ENCODE measurements at regions not wholly inside any gene's neighbourhood (a gene's known extent, or its start where the extent isn't known, plus 50 kb on each side); places are given as distances from the start of the nearest gene placed in this dataset.

DNA sequence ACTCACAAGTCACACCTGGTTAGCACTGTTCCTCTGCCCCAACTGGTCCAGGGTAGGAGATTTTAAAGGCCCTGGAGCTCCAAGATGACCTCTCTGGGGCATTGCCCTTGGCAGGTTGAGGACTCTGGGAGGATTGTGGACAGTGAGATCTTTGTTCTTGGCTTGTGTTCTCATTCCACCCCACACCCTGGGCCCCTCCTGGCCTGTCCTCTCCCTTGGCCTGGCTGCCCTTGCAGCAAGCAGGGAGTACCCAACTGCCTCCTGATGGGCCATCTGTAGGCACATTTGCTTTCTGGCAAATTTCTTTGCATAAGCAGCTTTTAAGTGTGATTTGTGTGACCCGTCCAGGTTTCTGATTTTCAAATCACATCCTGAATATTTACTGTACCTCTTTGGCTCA, 239.6 kb downstream of the UTP18 start:
- ATAC-seq (no peak), DNase-seq (no peak)
- intact Hi-C loops (cut with micrococcal nuclease), result no loop called here
- H3K4me1 Mint-ChIP-seq (ENCODE audit: low read depth), result no peaks in the 10 kb centered on the region
- TF ChIP-seq, protein P1, sequence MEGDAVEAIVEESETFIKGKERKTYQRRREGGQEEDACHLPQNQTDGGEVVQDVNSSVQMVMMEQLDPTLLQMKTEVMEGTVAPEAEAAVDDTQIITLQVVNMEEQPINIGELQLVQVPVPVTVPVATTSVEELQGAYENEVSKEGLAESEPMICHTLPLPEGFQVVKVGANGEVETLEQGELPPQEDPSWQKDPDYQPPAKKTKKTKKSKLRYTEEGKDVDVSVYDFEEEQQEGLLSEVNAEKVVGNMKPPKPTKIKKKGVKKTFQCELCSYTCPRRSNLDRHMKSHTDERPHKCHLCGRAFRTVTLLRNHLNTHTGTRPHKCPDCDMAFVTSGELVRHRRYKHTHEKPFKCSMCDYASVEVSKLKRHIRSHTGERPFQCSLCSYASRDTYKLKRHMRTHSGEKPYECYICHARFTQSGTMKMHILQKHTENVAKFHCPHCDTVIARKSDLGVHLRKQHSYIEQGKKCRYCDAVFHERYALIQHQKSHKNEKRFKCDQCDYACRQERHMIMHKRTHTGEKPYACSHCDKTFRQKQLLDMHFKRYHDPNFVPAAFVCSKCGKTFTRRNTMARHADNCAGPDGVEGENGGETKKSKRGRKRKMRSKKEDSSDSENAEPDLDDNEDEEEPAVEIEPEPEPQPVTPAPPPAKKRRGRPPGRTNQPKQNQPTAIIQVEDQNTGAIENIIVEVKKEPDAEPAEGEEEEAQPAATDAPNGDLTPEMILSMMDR (IDR thresholded peaks at IDR 0.05), result no peak
- ChIA-PET POLR2A (no interaction called here), CTCF (interaction anchor here (1.6 kb wide), 1 partner anchor 12 kb away, joined by 5 read pairs; no protein-coding TSS in a partner anchor)
- H3K36me3 Mint-ChIP-seq (ENCODE audit: low read depth), result no peaks in the 10 kb centered on the region
- H3K27me3 Mint-ChIP-seq, result peaks cover 8% of the 10 kb centered on the region
- H3K4me3 Mint-ChIP-seq, result no peak overlapping the region
- no peaks in the 10 kb centered on the region for H3K9me3 Mint-ChIP-seq
- no peak overlapping the region for H3K27ac Mint-ChIP-seq

DNA sequence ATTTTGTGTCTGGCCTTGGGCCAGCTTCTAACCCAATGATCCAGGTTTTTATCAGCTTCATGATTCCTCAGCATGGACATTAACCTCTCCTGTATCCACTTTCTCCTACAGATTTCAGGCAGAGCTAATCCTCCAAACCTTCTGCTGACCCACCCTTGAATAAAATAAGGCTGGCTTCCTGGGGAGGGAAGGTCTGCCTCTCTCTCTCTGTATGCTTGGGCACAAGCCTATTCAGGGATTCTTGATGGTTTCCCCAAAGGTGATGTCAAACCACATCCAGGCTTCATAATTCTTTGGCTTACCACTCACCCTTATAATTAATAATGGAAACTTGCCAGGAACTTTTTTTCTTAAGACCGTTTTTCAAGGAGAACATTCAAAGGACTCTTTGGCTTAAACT, 240.1 kb downstream of the UTP18 start:
- ATAC-seq, result no peak
- Mint-ChIP-seq H3K27me3 (peaks cover 9% of the 10 kb centered on the region), H3K27ac (no peak overlapping the region), H3K36me3 (ENCODE audit: low read depth) (no peaks in the 10 kb centered on the region), H3K4me3 (no peak overlapping the region), H3K9me3 (no peaks in the 10 kb centered on the region), H3K4me1 (ENCODE audit: low read depth) (no peaks in the 10 kb centered on the region)
- no peak for DNase-seq
- TF ChIP-seq, protein P1 (IDR thresholded peaks at IDR 0.05), result no peak
- POLR2A ChIA-PET, result no interaction called here
- intact Hi-C loops (cut with micrococcal nuclease), result no loop called here
- CTCF ChIA-PET, result interaction anchor here (1.6 kb wide), 1 partner anchor 12 kb away, joined by 5 read pairs; no protein-coding TSS in a partner anchor

DNA sequence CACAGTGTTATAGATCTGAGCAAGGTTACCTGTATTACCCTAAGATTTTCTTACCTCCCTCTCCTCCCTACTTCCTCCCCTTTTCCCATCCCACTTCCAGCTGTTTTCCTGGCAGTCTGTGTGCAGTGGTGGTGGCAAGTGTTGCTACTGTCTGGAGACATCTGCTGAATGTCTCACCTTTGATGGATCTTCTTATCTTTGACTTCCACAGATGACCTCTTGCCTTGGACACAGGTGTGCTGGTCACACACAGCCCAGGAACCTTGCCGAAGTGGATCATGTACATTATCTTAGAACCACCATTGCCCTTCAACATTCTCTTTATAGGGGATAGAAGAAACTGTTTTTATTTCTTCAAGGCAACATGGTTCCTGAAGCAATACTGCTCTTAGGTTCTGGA, 245.1 kb downstream of the UTP18 start:
- Mint-ChIP-seq H3K9me3 (no peaks in the 10 kb centered on the region), H3K27me3 (peaks cover 14% of the 10 kb centered on the region), H3K4me1 (ENCODE audit: low read depth) (no peaks in the 10 kb centered on the region), H3K36me3 (ENCODE audit: low read depth) (no peaks in the 10 kb centered on the region), H3K4me3 (no peak overlapping the region), H3K27ac (no peak overlapping the region)
- no peak for ATAC-seq
- intact Hi-C loops (cut with micrococcal nuclease), result no loop called here
- DNase-seq, result no peak
- ChIA-PET POLR2A (no interaction called here), CTCF (no interaction called here)
- TF ChIP-seq, protein P1 (IDR thresholded peaks at IDR 0.05), result no peak

DNA sequence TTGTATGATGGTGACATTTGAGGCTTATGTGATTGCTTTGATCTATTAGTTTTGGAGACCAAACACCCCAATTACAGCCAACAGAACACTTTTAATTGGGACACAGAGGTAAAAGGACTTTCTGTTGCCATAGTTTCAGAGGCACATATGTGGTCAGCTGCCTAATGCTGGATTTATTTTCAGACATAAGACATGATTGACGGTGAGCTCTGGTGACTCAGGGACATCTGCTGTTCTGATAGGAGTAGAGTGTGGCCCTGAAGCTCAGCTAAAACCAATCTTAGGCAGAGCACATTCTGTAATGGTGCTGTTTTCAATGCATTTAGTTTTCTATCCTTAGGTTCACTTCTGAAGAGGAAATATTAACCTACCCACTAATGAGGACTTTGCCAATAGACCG, 247.1 kb downstream of the UTP18 start:
- DNase-seq (no peak), ATAC-seq (no peak)
- ChIA-PET POLR2A (no interaction called here), CTCF (interaction anchor here (1.1 to 1.2 kb wide), 2 partner anchors 46 to 208 kb away, joined by 3 to 4 read pairs; no protein-coding TSS in a partner anchor)
- TF ChIP-seq, protein P1 (IDR thresholded peaks at IDR 0.05), result no peak
- H3K9me3 Mint-ChIP-seq, result no peaks in the 10 kb centered on the region
- peaks cover 2% of the 10 kb centered on the region for H3K4me1 Mint-ChIP-seq (ENCODE audit: low read depth)
- H3K4me3 Mint-ChIP-seq, result no peak overlapping the region
- H3K27ac Mint-ChIP-seq, result no peak overlapping the region
- intact Hi-C loops (cut with micrococcal nuclease), result no loop called here
- no peaks in the 10 kb centered on the region for H3K36me3 Mint-ChIP-seq (ENCODE audit: low read depth)
- H3K27me3 Mint-ChIP-seq, result peaks cover 14% of the 10 kb centered on the region

DNA sequence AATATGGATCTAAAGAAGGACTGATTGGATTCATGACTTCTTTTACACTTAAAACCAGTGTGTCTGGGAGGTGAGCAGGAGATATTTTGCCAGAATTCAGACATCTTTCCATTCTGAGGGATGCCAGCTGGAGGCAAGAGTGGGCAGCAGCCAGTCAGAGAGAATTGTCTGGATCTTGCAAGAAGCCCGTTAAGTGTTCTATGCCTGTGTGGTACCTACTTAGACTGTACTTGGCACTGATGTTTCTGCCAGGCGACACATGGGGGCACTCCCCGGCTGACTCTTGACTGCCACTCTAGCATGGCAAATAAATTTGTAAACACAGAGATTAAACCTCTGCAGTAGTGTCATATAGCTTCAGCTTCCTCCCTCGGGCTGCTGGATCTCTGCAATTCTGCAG, 247.7 kb downstream of the UTP18 start:
- H3K9me3 Mint-ChIP-seq, result no peaks in the 10 kb centered on the region
- peaks cover 2% of the 10 kb centered on the region for H3K4me1 Mint-ChIP-seq (ENCODE audit: low read depth)
- ATAC-seq (no peak), DNase-seq (no peak)
- no peaks in the 10 kb centered on the region for H3K36me3 Mint-ChIP-seq (ENCODE audit: low read depth)
- peaks cover 14% of the 10 kb centered on the region for H3K27me3 Mint-ChIP-seq
- ChIA-PET POLR2A (no interaction called here), CTCF (no interaction called here)
- H3K27ac Mint-ChIP-seq, result no peak overlapping the region
- intact Hi-C loops (cut with micrococcal nuclease), result no loop called here
- TF ChIP-seq, protein P1 (IDR thresholded peaks at IDR 0.05), result no peak
- H3K4me3 Mint-ChIP-seq, result no peak overlapping the region
